PFSK-1 (cell line): ENCODE measurements at regions not wholly inside any gene's neighbourhood (a gene's known extent, or its start where the extent isn't known, plus 50 kb on each side); places are given as distances from the start of the nearest gene placed in this dataset.

ENCODE experiments used
- FOXP2 ChIP-seq: optimal IDR thresholded peaks from 2 replicates; pipeline ENCODE3; 2011; ENCODE audit warnings: borderline replicate concordance, control low read depth, inconsistent platforms; ENCODE audit not compliant: insufficient read depth; ENCODE audit errors: extremely low read length, extremely low read depth
- POLR2AphosphoS5 ChIP-seq: IDR thresholded peaks from 2 replicates; pipeline ENCODE4 v1.6.1; 2012; ENCODE audit warnings: low read depth, mild to moderate bottlenecking, control low read depth, low read length, moderate library complexity
- SIN3A ChIP-seq: IDR thresholded peaks from 2 replicates; pipeline ENCODE4 v1.6.1; 2012; ENCODE audit warnings: mild to moderate bottlenecking, low read length, moderate library complexity, borderline replicate concordance; ENCODE audit not compliant: insufficient read depth
- TAF1 ChIP-seq: IDR thresholded peaks from 2 replicates; pipeline ENCODE4 v1.6.1; 2012; ENCODE audit warnings: low read length, control low read depth, borderline replicate concordance; ENCODE audit not compliant: insufficient read depth
- TF ChIP-seq, protein P1 (sequence below), 2 experiments: IDR thresholded peaks; 2 replicates each; pipeline versions ENCODE4 v1.6.1 to v1.8.0; 2011 to 2012; ENCODE audit warnings: low read depth in 2 of 2, low read length in 2 of 2, control low read depth in 1 of 2, inconsistent platforms in 1 of 2, mild to moderate bottlenecking in 1 of 2, moderate library complexity in 1 of 2; ENCODE audit not compliant: insufficient read depth in 1 of 2

DNA sequence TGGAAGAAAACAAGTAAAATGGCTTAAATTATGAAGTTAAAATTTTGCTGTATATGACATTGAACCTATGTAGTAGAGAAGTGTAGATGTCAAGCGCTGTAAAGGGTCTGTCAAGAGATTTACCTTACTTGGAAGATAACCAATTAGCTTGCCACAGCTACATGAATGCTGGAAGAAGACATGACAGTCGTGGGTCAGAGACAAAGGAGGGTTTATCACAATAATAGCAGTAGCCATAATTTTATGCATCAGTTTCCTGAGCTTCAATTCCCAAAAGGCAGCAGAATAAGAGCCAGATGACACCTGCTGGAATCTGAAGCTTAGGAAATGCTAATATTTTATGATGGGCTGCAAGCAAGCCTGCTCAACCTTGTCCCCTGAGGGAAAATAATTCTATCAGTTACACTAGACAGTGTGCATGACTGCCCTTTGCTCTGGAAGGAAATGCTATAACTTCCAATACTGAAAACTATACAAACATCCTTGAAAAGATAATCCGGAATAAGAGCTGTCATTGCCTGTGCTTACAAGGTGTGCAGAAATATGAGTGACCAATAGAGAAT lies 292.9 kb downstream of the PRDM5 start:
- TF ChIP-seq POLR2AphosphoS5 (no peak), SIN3A (no peak), TAF1 (no peak), FOXP2 (no peak)
- TF ChIP-seq, protein P1, sequence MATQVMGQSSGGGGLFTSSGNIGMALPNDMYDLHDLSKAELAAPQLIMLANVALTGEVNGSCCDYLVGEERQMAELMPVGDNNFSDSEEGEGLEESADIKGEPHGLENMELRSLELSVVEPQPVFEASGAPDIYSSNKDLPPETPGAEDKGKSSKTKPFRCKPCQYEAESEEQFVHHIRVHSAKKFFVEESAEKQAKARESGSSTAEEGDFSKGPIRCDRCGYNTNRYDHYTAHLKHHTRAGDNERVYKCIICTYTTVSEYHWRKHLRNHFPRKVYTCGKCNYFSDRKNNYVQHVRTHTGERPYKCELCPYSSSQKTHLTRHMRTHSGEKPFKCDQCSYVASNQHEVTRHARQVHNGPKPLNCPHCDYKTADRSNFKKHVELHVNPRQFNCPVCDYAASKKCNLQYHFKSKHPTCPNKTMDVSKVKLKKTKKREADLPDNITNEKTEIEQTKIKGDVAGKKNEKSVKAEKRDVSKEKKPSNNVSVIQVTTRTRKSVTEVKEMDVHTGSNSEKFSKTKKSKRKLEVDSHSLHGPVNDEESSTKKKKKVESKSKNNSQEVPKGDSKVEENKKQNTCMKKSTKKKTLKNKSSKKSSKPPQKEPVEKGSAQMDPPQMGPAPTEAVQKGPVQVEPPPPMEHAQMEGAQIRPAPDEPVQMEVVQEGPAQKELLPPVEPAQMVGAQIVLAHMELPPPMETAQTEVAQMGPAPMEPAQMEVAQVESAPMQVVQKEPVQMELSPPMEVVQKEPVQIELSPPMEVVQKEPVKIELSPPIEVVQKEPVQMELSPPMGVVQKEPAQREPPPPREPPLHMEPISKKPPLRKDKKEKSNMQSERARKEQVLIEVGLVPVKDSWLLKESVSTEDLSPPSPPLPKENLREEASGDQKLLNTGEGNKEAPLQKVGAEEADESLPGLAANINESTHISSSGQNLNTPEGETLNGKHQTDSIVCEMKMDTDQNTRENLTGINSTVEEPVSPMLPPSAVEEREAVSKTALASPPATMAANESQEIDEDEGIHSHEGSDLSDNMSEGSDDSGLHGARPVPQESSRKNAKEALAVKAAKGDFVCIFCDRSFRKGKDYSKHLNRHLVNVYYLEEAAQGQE (IDR thresholded peaks at IDR 0.05; ENCODE audit: insufficient read depth in 1 of 2, low read depth in 2 of 2, low read length in 2 of 2), result no peak
